ENCODE measurements at regions not wholly inside any gene's neighbourhood (a gene's known extent, or its start where the extent isn't known, plus 50 kb on each side); places are given as distances from the start of the nearest gene placed in this dataset.
"Not testable (repeated sequence)": the region's sequence is repeated elsewhere in the genome, so short reads cannot be mapped to it uniquely, and the experiment has no call there.

- Histone ChIP-seq H3K27me3 (replicated peaks; ENCODE audit: control insufficient read depth, insufficient read depth, low read length) (no peaks in the 10 kb centered on the region), H3K4me3 (replicated peaks; ENCODE audit: low read depth, low read length) (no peak overlapping the region), H3K36me3 (ENCODE audit: control insufficient read depth, insufficient read depth, low read length) (no peaks in the 10 kb centered on the region)
- DNase-seq (ENCODE audit: extremely low read depth, insufficient read length): no peak
- TF ChIP-seq CTCF (IDR thresholded peaks at IDR 0.05; ENCODE audit: insufficient read depth, low read length, poor library complexity, severe bottlenecking): no peak
Observed at GRCh38 chr4:181810711-181811110, 432.5 kb upstream of the TENM3 start.

GRCh38 chr4:181811550-181811949 is 431.7 kb upstream of the TENM3 start:
- DNase-seq (ENCODE audit: extremely low read depth, insufficient read length); H3K36me3 ChIP-seq (ENCODE audit: control insufficient read depth, insufficient read depth, low read length); H3K27me3 ChIP-seq (replicated peaks; ENCODE audit: control insufficient read depth, insufficient read depth, low read length); H3K4me3 ChIP-seq (replicated peaks; ENCODE audit: low read depth, low read length): not testable (repeated sequence)

- Histone ChIP-seq H3K4me3 (replicated peaks; ENCODE audit: low read depth, low read length) (no peak overlapping the region), H3K27me3 (replicated peaks; ENCODE audit: control insufficient read depth, insufficient read depth, low read length) (no peaks in the 10 kb centered on the region), H3K36me3 (ENCODE audit: control insufficient read depth, insufficient read depth, low read length) (no peaks in the 10 kb centered on the region)
- no peak for DNase-seq (ENCODE audit: extremely low read depth, insufficient read length)
- TF ChIP-seq CTCF (IDR thresholded peaks at IDR 0.05; ENCODE audit: insufficient read depth, low read length, poor library complexity, severe bottlenecking): no peak
Observed at GRCh38 chr4:181819946-181820345, 423.3 kb upstream of the TENM3 start.

- no peak overlapping the region for H3K4me3 ChIP-seq (replicated peaks; ENCODE audit: low read depth, low read length)
- TF ChIP-seq CTCF (IDR thresholded peaks at IDR 0.05; ENCODE audit: insufficient read depth, low read length, poor library complexity, severe bottlenecking): no peak
Observed at GRCh38 chr4:181820553-181820952, 422.6 kb upstream of the TENM3 start.

GRCh38 chr4:181821039-181822004 is 421.9 kb upstream of the TENM3 start:
- TF ChIP-seq CTCF (IDR thresholded peaks at IDR 0.05; ENCODE audit: insufficient read depth, low read length, poor library complexity, severe bottlenecking): no peak
- no peak for DNase-seq (ENCODE audit: extremely low read depth, insufficient read length)
- Histone ChIP-seq H3K27me3 (replicated peaks; ENCODE audit: control insufficient read depth, insufficient read depth, low read length) (no peaks in the 10 kb centered on the region), H3K4me3 (replicated peaks; ENCODE audit: low read depth, low read length) (no peak overlapping the region), H3K36me3 (ENCODE audit: control insufficient read depth, insufficient read depth, low read length) (no peaks in the 10 kb centered on the region)

More at GRCh38 chr4:181820553-181820952, 422.6 kb upstream of the TENM3 start:
- no peaks in the 10 kb centered on the region for H3K27me3 ChIP-seq (replicated peaks; ENCODE audit: control insufficient read depth, insufficient read depth, low read length)
- H3K36me3 ChIP-seq (ENCODE audit: control insufficient read depth, insufficient read depth, low read length): no peaks in the 10 kb centered on the region
- no peak for DNase-seq (ENCODE audit: extremely low read depth, insufficient read length)

- Histone ChIP-seq H3K36me3 (ENCODE audit: control insufficient read depth, insufficient read depth, low read length) (no peaks in the 10 kb centered on the region), H3K27me3 (replicated peaks; ENCODE audit: control insufficient read depth, insufficient read depth, low read length) (no peaks in the 10 kb centered on the region), H3K4me3 (replicated peaks; ENCODE audit: low read depth, low read length) (no peak overlapping the region)
- no peak for TF ChIP-seq CTCF (IDR thresholded peaks at IDR 0.05; ENCODE audit: insufficient read depth, low read length, poor library complexity, severe bottlenecking)
- DNase-seq (ENCODE audit: extremely low read depth, insufficient read length): no peak
Observed at GRCh38 chr4:181822005-181822375, 421.2 kb upstream of the TENM3 start.
